NCI-H1436 (cell line): ENCODE measurements at regions not wholly inside any gene's neighbourhood (a gene's known extent, or its start where the extent isn't known, plus 50 kb on each side); places are given as distances from the start of the nearest gene placed in this dataset.

Experiments used
- DNase-seq: peaks from one replicate; lab custom pipeline; 2025; lab: John Stamatoyannopoulos, UW

- no peak for DNase-seq
Observed at GRCh38 chr21:26412885-26413284, 160.2 kb downstream of the CYYR1 start.

GRCh38 chr21:26409735-26410134 lies 163.4 kb downstream of the CYYR1 start:
- no peak for DNase-seq

GRCh38 chr21:26408511-26408910 lies 164.6 kb downstream of the CYYR1 start:
- no peak for DNase-seq

GRCh38 chr21:26406526-26406925 lies 166.6 kb downstream of the CYYR1 start:
- no peak for DNase-seq

GRCh38 chr21:26405735-26406361 lies 167.2 kb downstream of the CYYR1 start:
- DNase-seq: peak; percentile 1

- no peak for DNase-seq
Observed at GRCh38 chr21:26405071-26405470, 168.0 kb downstream of the CYYR1 start.

- DNase-seq: no peak
Observed at GRCh38 chr21:26404288-26404687, 168.8 kb downstream of the CYYR1 start.

- DNase-seq: no peak
Observed at GRCh38 chr21:26403321-26403720, 169.8 kb downstream of the CYYR1 start.

GRCh38 chr21:26397545-26397944 lies 175.5 kb downstream of the CYYR1 start:
- no peak for DNase-seq

GRCh38 chr21:26394341-26394740 lies 178.7 kb downstream of the CYYR1 start:
- no peak for DNase-seq

GRCh38 chr21:26391166-26391565 lies 181.9 kb downstream of the CYYR1 start:
- no peak for DNase-seq

GRCh38 chr21:26389971-26390641 lies 183.0 kb downstream of the CYYR1 start:
- DNase-seq: no peak

- no peak for DNase-seq
Observed at GRCh38 chr21:26388731-26389231, 184.3 kb downstream of the CYYR1 start.

- DNase-seq: no peak
Observed at GRCh38 chr21:26385721-26386120, 187.4 kb downstream of the CYYR1 start.

- no peak for DNase-seq
Observed at GRCh38 chr21:26379561-26379960, 193.5 kb downstream of the CYYR1 start.

- no peak for DNase-seq
Observed at GRCh38 chr21:26377111-26377694, 195.9 kb downstream of the CYYR1 start.

GRCh38 chr21:26374817-26375216 lies 198.3 kb downstream of the CYYR1 start:
- no peak for DNase-seq

- DNase-seq: no peak
Observed at GRCh38 chr21:26368591-26369320, 198.2 kb upstream of the APP start.

GRCh38 chr21:26366781-26367180 lies 196.2 kb upstream of the APP start:
- no peak for DNase-seq

GRCh38 chr21:26365849-26366248 lies 195.3 kb upstream of the APP start:
- DNase-seq: no peak

GRCh38 chr21:26351661-26352060 lies 181.1 kb upstream of the APP start:
- no peak for DNase-seq

- no peak for DNase-seq
Observed at GRCh38 chr21:26332867-26333266, 162.3 kb upstream of the APP start.
